WI38 (cell line): ENCODE measurements at regions not wholly inside any gene's neighbourhood (a gene's known extent, or its start where the extent isn't known, plus 50 kb on each side); places are given as distances from the start of the nearest gene placed in this dataset.

Experiments used
- H3K4me3 ChIP-seq: 2 replicates; pipeline ENCODE4 v1.5.1; 2011; ENCODE audit warnings: low read depth, mild to moderate bottlenecking, control low read depth, low read length
- TF ChIP-seq, protein P1 (sequence below): IDR thresholded peaks from 2 replicates; pipeline ENCODE4 v1.5.1; 2012; ENCODE audit warnings: low read depth, mild to moderate bottlenecking, control low read depth, low read length

DNA sequence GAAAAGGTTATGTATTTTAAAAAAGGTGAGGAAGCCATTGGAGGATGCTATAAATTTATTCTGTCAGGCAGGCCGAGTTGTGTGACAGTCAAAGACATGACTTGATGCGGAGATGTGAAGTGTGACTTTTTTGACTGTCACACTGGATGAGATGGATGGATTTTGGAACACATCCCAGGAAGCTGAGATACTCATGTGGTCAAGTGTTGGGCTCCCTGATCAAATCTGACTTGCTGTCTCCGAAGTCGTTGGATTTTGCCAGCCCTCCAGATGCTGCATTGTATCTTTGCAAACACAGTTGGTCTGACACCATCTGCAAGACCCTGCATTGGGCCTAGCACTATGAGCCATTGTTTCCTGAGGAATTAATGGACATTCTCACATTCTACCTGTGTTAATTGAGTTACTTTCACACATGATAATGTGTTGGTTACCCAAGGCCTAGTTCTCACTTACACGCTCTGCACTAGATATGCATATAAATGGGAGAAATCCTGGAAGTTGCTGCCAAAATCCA lies 204.0 kb upstream of the PRKD1 start:
- H3K4me3 ChIP-seq = no peak overlapping the region
- TF ChIP-seq, protein P1, sequence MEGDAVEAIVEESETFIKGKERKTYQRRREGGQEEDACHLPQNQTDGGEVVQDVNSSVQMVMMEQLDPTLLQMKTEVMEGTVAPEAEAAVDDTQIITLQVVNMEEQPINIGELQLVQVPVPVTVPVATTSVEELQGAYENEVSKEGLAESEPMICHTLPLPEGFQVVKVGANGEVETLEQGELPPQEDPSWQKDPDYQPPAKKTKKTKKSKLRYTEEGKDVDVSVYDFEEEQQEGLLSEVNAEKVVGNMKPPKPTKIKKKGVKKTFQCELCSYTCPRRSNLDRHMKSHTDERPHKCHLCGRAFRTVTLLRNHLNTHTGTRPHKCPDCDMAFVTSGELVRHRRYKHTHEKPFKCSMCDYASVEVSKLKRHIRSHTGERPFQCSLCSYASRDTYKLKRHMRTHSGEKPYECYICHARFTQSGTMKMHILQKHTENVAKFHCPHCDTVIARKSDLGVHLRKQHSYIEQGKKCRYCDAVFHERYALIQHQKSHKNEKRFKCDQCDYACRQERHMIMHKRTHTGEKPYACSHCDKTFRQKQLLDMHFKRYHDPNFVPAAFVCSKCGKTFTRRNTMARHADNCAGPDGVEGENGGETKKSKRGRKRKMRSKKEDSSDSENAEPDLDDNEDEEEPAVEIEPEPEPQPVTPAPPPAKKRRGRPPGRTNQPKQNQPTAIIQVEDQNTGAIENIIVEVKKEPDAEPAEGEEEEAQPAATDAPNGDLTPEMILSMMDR = no peak

DNA sequence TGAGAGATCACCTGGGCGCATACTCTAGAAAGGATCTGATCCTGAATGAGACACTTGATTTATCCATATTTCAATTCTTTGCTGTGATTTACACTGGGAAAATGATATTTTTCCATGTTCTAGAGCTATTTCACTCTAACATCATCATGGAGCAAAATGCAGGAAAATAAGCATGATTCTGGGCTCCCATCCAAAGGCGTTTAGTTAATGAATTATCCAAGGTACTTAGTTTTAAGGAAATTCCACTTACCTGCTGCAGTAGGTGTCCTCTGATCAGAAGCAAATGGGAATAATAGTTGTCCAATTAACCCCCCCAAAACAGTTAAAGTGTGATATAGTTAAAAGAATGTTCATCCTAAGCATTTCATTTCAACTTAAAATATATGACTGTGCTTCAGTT lies 204.5 kb upstream of the PRKD1 start:
- TF ChIP-seq, protein P1 = no peak
- no peak overlapping the region for H3K4me3 ChIP-seq

DNA sequence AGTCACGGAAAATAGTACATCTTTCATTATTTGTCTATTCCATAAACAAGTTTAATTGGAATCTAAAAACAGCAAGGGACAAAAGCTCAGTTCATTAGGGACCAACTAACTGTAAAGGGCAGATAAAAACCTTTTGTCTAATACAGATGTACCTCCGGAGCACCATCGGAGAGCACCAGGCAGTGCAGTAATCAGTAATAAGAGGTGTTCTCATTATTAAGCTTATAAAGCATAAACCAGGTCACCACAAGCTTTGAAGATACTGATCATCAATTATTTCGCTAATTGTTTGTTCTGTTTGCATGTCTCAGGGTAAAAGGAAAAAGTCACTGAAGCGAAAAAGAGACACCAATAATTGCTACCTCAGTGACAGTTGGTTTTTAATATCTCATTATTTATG lies 207.3 kb upstream of the PRKD1 start:
- H3K4me3 ChIP-seq = no peak overlapping the region
- TF ChIP-seq, protein P1 = no peak

DNA sequence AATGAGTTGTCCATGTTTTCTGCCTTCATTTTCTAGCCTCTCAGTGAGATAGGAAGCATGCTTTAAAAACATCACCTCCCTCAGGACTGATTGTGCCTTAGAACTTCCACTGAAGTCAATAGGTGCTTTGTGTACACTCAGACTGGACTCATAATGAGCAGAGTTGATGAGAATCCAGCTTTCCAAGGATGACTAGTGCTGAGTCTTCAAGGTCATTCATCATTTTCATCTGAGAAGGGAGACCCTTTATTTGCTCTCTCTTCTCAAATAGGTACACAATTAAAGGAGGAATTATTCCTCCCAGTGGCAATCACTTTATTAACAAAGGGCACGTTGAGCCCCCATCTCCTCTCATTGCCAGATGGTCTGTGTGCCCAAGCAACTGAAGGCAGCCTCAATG lies 210.9 kb upstream of the PRKD1 start:
- TF ChIP-seq, protein P1 = no peak
- no peak overlapping the region for H3K4me3 ChIP-seq

DNA sequence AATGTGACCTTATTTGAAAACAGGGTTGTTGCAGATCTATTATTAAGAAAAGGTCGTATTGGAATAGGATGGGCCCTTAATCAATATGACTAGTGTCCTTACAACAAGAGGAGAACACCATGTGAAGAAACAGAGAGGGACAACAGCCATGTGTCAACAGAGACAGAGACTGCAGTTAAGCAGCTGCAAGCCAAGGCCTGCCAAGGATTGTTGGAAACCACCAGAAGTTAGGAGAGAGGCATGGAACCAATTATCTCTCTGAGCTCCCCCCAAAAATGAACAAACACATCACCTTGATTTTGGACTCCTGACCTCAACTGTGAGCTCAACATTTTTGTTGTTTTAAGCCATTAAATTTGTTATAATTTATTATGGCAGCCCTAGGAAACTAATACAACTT lies 214.6 kb upstream of the PRKD1 start:
- H3K4me3 ChIP-seq = no peak overlapping the region
- TF ChIP-seq, protein P1 = no peak

DNA sequence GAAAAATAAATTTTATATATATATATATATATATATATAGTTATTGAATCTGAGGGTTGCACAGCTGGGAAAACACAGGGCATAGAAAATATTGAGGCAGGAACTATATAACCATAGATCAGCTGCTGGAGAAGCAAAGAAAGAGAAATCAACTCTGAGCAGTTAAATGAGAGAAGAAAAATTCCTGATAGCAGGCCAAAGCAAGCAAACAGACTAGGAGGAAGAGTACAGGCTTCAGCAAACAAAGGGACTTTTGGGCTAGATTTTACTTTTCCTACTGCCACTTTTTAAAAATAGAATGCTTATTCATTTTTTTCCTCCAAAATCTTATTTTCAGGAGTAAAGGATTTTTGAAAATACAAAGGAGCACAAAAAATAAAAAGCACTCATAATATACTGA lies 216.0 kb upstream of the PRKD1 start:
- no peak overlapping the region for H3K4me3 ChIP-seq
- TF ChIP-seq, protein P1 = no peak

DNA sequence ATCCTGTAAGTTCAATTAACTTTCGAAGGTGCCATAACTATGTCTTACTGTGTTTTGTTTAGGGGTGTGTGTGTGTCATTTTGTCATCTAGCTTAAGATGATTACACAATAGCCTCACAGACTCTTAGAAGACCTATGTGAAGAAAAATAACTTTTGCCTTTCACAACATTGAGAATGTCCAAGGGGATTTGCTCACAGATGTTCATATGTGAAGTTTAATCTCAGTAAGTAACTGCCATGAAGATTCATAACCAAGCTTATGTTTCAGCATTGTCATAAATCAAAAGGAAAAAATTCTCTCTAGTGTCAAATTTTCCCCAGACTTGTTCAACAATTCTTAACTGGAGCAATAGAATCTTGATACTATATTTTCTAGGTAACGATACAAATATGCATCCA lies 226.1 kb upstream of the PRKD1 start:
- H3K4me3 ChIP-seq = no peak overlapping the region
- TF ChIP-seq, protein P1 = no peak
